CD4-positive, alpha-beta T cell treated with Interferon gamma for 1 hour (primary cell): ENCODE measurements at regions not wholly inside any gene's neighbourhood (a gene's known extent, or its start where the extent isn't known, plus 50 kb on each side); places are given as distances from the start of the nearest gene placed in this dataset.
"Not testable (repeated sequence)": the region's sequence is repeated elsewhere in the genome, so short reads cannot be mapped to it uniquely, and the experiment has no call there.

ENCODE experiments used
- DNase-seq: peaks from one replicate; pipeline ENCODE4 v3.0.0-alpha.2; 2020

- DNase-seq: no peak
These were observed 112.8 kb downstream of the DLEU7 start for GRCh38 chr13:50730496-50731351.

DNA sequence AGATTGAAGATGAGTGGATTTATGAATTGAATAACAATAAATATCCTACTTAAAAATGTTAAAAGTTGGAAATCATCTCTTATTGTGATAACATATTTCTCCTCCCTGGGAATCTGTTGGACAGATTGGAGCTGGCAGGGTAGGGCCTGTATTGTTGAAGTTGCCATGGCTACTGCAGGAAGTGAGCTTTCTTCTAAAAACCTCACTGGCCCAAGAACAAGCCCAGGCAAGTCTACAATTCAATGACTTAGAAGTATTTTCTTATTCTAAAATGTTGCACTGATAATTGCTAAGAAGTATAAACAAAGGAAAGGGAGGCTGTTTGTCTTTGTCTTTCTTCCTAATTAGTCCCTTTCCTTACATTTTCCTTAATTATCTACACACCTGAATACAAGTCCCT lies 112.1 kb downstream of the DLEU7 start:
- no peak for DNase-seq

- no peak for DNase-seq
These were observed 110.8 kb downstream of the DLEU7 start for GRCh38 chr13:50732712-50733111.

DNA sequence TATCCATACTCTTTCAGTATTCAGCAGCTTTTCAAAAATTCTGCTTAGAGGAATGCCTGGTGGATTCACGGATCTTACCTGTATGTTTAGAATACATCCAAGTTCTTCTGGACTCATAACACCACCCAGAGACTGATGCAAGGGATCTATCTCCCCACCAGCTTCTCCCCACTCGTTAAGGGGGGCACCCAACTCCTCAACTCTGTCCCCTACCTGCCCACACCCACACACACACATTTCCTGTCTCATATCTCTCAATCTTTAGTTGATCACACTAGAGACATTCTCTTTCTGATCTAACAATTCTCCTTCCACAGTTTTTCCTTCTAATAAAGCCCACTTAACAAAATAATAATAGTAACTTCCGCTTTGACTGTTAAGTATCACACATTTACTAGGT lies 110.1 kb downstream of the DLEU7 start:
- DNase-seq: no peak

DNA sequence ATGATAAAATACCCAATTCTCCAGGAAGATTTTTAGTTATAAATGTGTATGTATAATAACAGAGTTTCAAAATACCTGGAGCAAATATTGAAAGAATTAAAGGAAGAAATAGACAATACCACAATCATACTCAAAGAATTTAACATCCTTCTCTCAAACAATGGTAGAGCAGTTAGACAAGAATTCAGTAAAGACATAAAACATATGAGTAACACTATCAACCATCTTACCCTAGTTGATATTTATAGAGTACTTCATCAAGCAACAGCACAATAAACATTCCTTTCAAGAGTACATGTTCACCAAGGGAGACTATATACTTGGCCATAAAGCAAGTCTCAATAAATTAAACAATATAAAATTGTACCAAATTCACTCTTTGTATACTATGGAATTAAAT lies 108.4 kb downstream of the DLEU7 start:
- no peak for DNase-seq

GRCh38 chr13:50740052-50740741 lies 103.3 kb downstream of the DLEU7 start:
- no peak for DNase-seq

- no peak for DNase-seq
These were observed 101.1 kb downstream of the DLEU7 start for GRCh38 chr13:50742353-50742752.

- DNase-seq: no peak
These were observed 100.5 kb downstream of the DLEU7 start for GRCh38 chr13:50742968-50743367.

DNA sequence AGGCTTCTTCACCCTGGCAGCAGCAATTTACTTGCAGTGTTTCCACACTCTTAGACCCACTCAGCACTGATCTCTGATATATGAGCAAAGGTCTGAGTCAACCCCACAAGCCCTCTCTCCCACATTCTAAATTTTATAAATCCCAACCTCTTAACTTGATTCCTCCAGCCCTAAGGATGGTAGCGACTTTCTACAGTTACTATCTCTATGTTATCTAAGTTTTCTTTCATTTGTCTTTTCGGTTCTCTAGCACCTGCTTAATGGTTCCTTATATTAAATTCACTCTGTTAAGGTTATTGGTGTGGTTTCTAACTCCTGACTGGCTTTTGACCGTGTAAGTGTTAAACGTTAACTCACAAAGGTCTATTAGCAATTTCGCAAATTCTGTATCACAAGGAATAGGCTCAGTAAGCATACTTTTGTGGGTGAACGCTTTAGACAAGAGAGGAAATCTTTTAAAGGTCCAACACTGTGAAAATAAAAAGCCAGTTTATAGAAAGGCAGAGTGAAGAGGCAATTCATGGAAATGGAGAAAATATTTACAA lies 99.3 kb downstream of the DLEU7 start:
- no peak for DNase-seq

GRCh38 chr13:50745542-50746115 lies 97.9 kb downstream of the DLEU7 start:
- DNase-seq: no peak

GRCh38 chr13:50747737-50748350 lies 95.6 kb downstream of the DLEU7 start:
- DNase-seq: no peak

DNA sequence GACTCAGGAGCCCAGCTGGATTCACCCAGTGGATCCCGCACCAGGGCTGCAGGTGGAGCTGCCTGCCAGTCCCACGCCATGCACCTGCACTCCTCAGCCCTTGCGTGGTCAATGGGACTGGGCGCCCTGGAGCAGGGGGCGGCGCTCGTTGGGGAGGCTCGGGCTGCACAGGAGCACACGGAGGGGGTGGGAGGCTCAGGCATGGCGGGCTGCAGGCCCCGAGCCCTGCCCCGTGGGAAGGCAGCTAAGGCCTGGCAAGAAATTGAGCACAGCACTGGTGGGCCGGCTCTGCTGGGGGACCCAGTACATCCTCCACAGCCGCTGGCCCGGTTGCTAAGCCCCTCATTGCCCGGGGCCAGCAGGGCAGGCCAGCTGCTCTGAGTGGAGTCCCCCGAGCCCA lies 90.3 kb downstream of the DLEU7 start:
- not testable (repeated sequence) for DNase-seq

DNA sequence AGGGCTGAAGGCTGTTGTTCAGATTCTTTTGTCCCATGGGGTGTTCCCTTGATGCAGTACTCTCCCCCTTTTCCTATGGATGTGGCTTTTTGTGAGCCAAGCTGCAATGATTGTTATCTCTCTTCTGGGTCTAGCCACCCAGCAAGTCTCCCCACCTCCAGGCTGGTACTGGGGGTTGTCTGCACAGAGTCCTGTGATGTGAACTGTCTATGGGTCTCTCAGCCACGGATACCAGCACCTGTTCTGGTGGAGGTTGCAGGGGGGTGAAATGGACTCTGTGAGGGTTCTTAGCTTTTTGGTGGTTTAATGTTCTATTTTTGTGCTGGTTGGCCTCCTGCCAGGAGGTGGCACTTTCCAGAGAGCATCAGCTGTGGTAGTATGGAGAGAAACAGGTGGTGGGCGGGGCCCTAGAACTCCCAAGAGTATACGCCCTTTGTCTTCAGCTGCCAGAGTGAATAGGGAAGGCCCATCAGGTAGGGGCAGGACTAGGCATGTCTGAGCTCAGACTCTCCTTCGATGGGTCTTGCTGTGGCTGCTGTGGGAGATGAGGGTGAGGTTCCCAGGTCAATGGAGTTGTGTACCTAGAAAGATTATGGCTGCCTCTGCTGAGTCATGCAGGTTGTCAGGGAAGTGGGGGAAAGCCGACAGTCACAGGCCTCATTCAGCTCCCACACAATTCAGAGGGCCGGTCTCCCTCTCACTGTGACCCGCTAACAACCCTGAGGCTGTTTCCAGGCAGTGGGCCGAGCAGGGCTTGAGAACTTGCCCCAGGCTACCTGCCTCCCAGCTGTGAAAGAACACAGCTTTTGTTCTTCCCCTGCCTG lies 87.4 kb downstream of the DLEU7 start:
- DNase-seq: peak; percentile 67

DNA sequence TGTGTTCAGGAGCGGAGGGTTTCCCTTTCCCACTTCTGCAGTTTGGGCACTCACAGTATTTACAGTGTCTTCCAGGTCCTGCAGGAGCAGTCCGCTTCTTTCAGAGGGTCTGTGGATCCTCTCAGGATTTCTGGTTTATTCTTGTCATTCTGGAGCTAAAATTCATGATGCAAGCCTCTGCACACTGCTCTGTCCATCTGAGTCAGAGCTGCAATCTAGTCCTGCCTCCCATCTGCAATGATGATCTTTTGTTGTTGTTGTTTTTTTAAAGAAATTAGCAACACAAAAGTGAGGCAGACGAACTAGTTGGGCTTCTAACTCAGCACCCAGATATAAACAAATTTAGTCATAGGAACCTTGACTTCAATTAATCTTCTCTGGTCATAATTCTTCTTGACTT lies 86.5 kb downstream of the DLEU7 start:
- DNase-seq: no peak

- DNase-seq: no peak
These were observed 84.7 kb downstream of the DLEU7 start for GRCh38 chr13:50758796-50759195.

GRCh38 chr13:50760751-50761150 lies 82.7 kb downstream of the DLEU7 start:
- no peak for DNase-seq

- no peak for DNase-seq
These were observed 82.1 kb downstream of the DLEU7 start for GRCh38 chr13:50761406-50761805.

DNA sequence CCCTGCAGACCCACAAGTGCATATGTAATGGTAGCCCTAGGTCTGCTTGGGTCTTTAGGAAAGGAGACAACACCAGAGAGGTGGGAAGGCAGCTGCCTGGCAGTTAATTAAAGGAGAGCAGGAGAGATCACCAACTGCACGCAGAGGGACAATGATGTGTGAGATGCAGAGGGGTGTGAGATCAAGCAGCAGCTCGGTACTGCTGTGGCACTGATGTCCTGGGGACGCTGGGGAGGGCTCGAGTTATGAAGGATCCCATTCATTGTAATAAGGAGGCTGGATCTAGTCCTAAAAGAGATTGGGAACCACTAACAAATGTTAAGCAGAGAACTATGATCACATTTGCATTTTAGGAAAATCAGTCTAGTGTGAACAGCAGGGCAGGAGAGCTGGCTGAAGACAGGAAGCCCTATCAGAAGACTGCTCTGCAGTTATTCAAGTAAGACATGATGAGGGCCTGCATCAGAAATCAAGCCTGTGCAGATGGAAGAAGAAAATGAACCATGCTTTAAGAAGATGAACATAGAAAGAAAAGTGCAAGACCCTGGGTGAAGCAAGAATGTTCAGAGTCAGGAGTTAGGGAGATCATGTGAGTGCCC lies 80.4 kb downstream of the DLEU7 start:
- DNase-seq: no peak

DNA sequence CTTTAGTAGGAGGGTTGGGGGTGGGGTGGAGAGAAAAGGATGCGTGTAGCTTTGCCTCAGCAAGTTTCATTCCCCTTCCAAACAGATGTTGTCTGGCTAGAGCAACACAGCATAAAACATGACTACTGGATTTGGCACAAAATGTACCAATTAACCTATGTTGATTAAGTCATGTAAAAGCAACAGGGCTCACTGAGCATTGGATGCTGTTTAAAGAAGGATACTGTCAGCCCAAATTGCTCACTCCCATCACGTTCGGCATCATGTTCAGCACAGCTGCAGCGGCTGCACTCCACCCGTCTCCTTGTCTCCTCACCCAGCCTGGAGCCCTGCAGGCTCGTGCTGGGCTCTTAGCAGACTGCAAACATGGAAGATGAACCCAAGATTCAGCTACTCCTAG lies 77.5 kb downstream of the DLEU7 start:
- no peak for DNase-seq

- no peak for DNase-seq
These were observed 76.8 kb downstream of the DLEU7 start for GRCh38 chr13:50766695-50767094.

GRCh38 chr13:50772881-50773280 lies 70.6 kb downstream of the DLEU7 start:
- not testable (repeated sequence) for DNase-seq
